ENCODE measurements at regions not wholly inside any gene's neighbourhood (a gene's known extent, or its start where the extent isn't known, plus 50 kb on each side); places are given as distances from the start of the nearest gene placed in this dataset.
"Not testable (repeated sequence)": the region's sequence is repeated elsewhere in the genome, so short reads cannot be mapped to it uniquely, and the experiment has no call there.

DNA sequence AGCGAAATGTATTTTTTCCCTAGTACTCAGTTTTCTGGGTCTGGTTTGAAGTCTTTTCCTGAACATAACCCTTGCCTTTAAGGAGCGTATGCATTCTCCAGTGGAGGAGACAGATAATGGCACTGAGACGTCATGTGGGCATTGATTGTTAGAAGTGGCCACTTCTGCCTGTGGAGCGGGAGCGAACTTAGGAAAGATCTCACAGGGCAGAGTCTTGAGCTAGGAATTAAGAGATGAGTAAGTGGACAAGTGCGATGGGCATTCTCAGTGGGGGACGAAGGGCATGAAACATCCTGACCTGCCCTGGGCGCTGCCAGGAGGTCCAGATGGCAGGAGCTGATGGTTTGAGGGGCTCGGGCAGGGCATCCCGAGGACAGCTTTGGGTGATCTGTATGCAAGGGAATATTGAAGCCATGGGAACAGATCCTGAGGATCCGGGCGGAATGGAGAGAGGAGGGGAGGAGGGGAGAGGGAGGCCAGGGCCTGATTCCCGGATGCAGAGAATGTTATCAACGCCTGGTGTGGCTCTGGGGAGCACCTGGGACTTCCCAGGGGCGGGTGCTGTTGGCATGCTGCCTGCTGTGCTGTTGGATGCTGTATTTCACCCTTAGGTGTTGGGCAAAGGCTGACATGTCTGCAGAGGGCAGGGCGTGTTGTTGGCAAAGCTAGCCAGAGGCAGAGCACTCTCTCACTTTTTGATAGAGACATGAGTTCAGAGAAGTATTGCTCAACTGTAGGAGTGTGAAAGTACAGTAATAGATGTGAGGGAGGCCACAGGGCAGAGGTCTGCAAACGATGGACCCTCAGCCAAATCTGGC, 66.2 kb downstream of the SPDYE17 start:
- not testable (repeated sequence) for TF ChIP-seq CTCF, POLR2A (IDR thresholded peaks at IDR 0.05)

Data from heart left ventricle (tissue), 13 donors.